ENCODE measurements at regions not wholly inside any gene's neighbourhood (a gene's known extent, or its start where the extent isn't known, plus 50 kb on each side); places are given as distances from the start of the nearest gene placed in this dataset.

DNA sequence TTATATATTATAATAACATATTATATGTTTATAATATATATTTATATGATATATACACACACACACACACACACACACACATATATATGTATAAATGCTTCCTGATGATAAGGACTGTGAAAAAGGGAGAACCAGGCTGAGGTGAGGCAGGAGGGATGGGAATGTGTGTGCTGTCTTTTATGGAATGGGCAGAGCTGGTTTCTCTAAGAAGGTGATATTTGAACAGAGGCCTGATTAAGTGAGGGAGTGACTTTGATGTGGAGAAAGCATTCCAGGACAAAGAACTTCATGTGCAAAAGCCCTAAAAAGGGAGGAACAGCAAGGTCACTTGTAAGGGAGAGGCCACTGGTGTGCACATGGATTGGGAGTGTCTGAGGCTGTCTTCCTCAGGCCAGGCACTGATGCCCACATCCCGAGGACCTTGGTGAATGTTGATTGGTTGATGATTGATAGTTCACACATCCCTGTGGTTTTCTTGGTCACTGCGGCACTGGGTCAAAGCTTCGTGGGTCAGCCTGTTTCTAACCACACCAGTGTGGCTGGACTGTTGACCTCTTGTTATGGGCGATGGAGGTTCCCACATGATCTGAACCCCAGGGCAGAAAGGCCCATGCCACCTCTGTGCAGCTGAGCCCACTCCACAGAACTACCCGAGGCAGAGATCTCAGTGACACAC, 196.9 kb downstream of the MYCN start:
- DNase-seq (ENCODE audit: low spot score in 2 of 2) (no peak), FAIRE-seq (no peak)

DNA sequence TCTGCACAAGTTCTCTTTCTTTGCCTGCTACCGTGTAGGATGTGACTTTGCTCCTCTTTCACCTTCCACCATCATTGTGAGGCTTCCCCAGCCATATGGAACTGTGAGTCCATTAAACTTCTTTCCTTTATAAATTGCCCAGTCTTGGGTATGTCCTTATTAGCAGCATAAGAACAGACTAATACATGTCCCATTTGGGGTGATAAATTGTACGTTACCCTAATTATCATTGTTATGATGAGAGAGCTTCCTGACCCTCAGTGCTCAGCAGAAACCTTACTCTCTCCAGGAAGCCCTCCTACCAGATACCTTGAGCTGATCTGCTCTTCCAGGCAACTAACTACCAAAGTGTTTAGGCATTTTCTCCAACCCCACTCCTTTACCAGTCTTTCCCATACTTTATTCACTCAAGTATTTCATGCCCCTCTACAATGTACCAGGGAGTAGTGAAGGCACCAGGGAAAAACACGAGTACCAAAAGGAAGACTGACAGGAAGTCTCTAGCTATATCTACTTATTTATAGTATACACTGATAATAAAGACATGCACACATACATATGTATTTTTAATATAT, 196.2 kb downstream of the MYCN start:
- DNase-seq (ENCODE audit: low spot score in 2 of 2) (no peak), FAIRE-seq (no peak)

DNA sequence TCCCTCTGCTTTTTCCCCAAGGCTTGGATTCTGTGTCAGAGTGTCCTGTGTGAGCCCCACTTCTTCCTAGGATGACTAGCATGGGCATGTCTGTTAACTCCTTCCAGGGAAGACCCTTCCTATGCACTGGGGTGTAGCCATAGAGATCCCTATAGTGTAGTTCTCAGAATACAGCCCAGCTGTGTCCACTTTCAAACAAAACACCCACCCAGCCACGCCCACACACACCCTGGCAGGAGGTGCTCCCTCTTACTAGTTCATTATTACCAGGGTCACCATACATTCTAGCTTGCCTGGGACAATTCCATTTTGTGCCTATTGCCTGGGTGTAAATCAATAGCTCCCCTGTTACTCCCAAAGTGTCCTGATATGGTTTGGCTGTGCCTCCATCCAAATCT, 195.6 kb downstream of the MYCN start:
- FAIRE-seq (no peak), DNase-seq (ENCODE audit: low spot score in 2 of 2) (no peak)

GRCh38 chr2:16135196-16135912, 195.0 kb downstream of the MYCN start:
- DNase-seq (ENCODE audit: low spot score in 2 of 2) (no peak), FAIRE-seq (no peak)

DNA sequence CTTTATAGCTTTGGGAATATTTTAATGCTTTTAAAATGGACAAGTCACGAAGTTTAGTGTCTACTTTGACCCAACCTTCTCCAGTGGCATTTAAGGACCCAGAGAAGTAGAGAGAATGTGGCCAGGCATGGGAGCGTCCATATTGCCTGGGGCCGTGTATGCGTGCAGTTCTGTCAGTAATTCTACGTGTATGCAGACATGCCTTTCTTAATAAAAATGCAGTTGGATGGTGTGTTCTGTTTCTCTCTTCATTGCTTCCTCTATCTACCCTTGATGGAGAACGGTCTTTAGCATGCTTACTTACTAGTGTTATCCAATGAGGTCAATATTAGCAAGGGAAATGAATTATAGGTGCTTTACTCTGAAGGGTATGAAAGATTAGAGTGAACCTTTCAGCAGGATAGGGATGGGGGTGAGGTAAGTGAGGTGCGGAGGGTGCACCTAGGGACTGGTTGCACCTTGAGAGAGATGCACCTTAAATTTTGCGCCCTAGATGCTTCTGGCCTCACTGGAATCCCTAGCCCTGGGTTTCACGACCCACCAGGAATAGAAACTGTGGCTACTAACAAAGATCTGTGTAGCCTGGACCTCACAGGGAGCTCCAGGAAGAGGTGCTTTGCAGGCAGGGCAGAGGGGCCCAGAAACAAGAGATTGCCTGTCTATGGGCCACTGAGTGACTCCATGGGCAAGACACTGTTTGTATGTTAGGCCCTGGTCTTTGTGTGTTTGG, 194.3 kb downstream of the MYCN start:
- FAIRE-seq (no peak), DNase-seq (ENCODE audit: low spot score in 2 of 2) (no peak)

DNA sequence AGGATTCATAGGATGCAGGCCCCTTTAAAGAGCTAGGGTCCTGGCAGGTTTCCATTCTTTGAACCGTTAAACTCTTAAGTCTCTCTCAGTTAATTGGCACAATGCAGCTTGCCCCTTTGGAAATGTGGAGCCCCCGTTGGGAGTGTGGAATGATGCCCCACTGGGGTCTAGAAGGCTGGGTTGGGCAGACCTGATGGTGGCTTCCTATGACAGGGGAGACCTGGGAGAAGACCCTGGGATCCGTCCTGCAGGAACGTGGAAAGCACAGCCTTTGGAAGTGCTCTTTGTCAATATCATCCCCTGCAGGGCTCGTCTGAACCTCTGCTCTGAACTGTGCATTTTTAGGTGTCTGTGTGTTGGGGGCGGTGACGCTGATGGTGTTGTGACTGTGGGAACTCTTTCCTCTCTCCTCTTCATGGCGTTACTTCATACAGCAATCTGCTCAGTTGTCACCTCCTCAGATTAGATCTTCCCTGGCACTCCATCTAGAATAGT, 190.6 kb downstream of the MYCN start:
- no peak for DNase-seq (ENCODE audit: low spot score in 2 of 2)
- no peak for FAIRE-seq

DNA sequence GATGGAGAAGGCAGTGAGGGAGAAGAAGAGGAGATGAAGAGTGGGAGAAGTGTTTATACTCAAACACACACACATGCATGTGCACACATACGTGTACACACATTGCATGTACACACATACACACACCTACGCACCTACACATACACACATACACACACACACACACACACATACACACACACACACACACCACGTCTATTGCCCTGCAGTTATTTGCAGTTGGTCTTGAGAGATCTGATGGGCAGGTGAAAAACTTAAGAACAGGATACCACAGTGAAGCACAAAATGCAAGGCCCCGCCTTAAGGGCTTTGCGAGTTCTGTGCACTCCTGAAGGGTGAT, 190.2 kb downstream of the MYCN start:
- DNase-seq (ENCODE audit: low spot score in 2 of 2) = no peak
- no peak for FAIRE-seq

- FAIRE-seq (no peak), DNase-seq (ENCODE audit: low spot score in 2 of 2) (no peak)
Observed at GRCh38 chr2:16129716-16130540, 189.6 kb downstream of the MYCN start.

DNA sequence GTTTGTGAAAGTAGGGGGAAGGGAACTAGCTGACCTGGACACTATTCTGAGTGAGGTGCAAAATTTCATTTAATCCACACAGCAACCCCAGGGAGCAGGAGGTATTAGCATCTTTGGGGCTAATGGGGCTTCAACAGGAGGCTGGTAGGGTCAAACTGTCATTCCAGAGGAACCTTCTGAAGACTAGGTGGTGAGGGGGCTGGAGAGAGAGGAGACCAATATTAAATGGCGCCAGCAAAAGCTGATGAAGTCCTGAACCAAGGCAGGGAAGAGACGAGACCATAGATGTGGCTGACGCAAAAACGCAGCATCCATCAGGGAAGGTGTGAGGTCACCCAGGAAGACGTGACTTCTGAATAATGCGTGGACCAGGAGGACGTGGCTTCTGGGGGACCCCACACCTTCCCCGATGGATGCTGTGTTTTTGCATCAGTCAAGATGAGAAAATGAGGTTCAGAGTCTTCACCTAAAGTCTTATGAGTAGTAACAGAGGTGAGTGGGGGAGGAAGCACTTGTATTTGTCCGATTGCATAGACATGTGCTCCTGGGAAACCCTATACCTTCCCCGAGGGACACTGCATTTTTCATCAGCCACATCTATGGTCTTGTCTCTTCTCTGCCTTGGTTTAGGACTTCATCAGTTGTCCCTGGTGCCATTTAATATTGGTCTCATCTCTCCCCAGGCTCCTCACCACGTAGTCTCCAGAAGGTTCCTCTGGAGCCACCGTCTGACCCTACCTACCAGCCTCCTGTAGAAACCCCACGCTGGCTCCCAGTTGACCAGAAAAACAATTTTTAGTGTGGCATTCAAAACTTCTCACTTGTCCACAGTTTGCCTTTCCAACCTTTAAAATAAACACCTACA, 188.6 kb downstream of the MYCN start:
- no peak for FAIRE-seq
- no peak for DNase-seq (ENCODE audit: low spot score in 2 of 2)

DNA sequence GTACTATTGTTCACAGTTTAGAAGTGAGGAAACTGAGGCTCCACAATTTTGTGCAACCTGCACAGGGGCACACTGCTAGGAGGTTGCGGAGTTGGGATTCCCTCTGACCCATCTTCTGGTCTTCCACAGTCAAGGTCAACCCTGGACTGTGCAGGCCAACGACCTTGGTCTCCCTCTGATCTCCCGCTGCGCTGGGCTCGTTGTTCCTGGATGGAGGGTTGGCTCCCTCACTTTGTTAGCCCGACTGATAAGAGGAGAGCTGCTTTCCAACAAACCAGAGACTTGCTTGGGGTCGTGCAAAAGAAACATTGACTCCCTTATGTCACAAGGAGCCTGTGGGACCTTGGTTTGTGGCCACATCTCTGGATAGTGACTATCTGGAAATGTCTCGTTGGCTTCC, 187.6 kb downstream of the MYCN start:
- no peak for FAIRE-seq
- no peak for DNase-seq (ENCODE audit: low spot score in 2 of 2)

DNA sequence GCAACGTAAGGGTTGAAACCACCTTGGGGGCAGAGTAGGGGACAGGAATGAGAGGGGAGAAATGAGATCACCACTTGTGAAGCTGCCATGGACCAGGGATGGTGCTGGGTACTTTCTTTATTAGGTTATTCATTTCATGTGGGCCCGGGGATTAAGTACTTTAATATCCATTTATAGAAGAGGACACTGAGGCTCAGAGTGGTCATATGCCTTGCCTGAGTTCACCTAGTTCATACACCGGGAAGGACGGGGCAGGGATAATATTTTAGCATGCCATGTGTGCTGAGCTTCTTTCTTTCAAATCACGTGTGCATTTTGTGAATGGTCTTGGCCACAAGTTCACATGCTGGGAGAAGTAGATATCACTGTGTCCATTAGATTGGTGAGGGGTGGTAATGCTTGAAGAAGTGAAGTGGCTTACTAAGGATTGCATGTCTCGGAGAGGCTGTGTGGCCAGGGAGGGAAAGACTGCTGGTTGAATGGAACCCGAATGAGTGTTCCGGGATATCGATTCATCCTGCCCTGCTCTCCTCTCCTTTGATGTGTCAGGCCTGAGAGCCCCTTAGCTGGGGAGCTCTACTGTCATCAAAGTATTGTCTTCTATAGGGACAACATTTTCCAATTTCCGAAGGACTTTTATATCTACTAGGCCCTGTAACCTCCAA, 187.1 kb downstream of the MYCN start:
- FAIRE-seq = no peak
- DNase-seq (ENCODE audit: low spot score in 2 of 2) = no peak

GRCh38 chr2:16126517-16127275, 186.3 kb downstream of the MYCN start:
- FAIRE-seq (no peak), DNase-seq (ENCODE audit: low spot score in 2 of 2) (no peak)

DNA sequence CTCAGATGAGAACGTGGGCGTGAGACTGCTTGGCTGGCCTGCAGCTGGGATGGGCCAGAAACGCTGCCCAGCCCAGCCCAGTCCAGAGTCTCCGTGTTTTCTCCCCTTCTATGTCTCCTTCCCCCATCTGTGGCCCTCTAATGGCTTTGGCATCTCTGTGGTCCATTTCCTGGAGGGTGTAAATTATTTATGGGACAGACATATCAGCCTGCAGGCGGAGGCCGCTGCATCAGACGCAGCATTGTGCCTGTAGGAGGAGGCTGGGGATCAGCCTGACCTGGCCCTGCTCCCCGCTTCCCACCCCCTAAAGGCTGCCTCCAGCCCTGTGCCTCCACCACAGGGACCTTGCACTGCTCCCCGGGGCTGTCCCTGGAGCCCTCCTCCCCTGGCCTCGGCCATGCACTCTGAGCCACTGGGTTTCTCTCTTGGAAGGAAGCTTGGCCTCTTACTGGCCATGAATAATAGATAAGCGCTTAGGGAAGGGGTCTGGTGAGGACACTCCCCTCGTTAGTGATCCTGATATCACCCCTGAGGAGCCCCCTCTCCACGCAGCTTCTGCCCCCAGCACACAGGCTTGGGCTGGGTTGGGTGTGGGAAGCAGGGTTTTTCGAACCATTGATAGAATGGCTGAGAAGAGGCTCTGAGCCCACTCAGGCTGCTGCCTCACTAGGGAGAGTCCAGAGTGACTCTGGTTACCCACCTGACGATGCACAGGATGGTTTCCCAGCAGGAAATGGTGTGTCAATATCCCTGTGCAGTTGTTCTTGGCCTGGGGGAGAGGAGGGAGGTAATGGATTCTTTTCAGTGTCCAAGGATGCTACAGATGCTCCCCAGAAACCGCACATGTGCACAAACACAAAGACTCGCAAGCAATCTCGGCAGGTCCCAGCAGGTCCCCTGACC, 185.5 kb downstream of the MYCN start:
- DNase-seq (ENCODE audit: low spot score in 2 of 2) (no peak), FAIRE-seq (no peak)

GRCh38 chr2:16124881-16125613, 184.7 kb downstream of the MYCN start:
- no peak for FAIRE-seq

GRCh38 chr2:16123856-16124780, 183.8 kb downstream of the MYCN start:
- FAIRE-seq (no peak), DNase-seq (ENCODE audit: low spot score in 2 of 2) (no peak)

More at GRCh38 chr2:16124881-16125613, 184.7 kb downstream of the MYCN start:
- no peak for DNase-seq (ENCODE audit: low spot score in 2 of 2)
